Right lung (tissue), 2 donors: ENCODE measurements at regions not wholly inside any gene's neighbourhood (a gene's known extent, or its start where the extent isn't known, plus 50 kb on each side); places are given as distances from the start of the nearest gene placed in this dataset.
"Not testable (repeated sequence)": the region's sequence is repeated elsewhere in the genome, so short reads cannot be mapped to it uniquely, and the experiment has no call there.

Experiments
- DNase-seq, 2 donors: peaks; one replicate each; pipeline ENCODE4 v3.0.0-alpha.2; 2013

DNA sequence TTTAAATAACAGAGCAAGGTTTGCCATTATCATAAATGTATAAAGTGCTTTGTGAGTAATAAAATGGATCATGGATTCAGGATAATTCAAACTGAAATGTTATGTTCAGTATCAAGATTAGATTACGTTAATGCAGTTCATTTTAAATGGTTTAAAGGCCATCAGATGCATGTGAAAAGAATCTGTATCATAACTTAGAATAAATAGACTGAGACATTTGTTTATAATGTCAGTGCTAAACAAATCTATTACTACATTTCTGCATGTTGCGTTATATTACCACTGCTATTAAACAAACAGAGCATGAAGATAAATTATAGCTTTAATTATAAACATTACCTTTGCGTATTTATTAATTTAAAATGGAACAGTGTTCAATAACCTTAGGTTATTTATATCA is 160.2 kb downstream of the TOX3 start:
- no peak for DNase-seq

DNA sequence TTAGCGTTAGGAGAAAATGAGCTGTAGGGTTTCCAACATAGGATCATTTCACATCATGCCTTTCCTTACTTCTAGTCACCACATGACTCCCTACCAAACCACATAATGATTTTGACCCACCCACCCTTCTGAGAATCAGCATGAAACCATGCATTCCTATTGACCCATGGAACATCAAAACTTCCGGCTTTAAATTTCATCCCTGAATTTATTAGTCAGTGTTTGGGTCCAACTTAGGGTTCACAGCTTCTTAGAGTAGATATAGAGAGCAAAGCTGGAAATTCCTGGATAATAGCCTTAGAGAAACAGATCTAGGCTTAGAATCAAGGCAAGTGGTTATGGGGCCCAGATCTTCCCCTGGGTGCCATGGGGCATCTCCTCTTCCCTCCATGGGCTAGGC is 162.6 kb downstream of the TOX3 start:
- DNase-seq: no peak

DNA sequence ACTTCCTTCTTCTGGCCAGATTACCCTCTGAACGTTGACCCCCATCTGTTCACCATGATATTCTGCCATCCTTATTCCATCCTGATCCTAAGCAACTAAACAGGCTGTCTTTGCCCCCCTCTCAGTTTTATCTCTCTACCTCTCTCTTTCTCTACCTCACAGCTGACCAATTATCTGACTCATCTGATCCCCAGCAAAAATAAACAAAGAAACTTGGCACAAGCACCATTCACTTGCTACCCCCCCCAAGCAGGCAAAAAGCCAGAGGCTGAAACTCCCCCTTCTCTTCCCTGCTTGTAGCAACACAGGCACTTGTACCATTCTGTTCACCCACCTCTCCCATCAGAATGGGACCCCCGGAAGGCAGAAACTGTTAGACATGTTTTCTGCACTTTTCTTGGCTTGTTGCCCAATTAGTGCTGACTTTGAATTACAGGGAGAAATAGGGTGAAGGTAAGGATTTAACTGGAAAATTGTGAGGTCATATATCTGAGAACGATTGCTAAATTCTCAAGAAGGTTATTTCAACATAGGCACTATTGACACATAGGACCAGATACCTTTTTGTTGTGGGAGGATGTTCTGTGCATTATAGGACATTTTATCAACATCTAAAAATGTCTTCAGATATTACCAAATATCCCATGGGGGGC is 163.2 kb downstream of the TOX3 start:
- no peak for DNase-seq

DNA sequence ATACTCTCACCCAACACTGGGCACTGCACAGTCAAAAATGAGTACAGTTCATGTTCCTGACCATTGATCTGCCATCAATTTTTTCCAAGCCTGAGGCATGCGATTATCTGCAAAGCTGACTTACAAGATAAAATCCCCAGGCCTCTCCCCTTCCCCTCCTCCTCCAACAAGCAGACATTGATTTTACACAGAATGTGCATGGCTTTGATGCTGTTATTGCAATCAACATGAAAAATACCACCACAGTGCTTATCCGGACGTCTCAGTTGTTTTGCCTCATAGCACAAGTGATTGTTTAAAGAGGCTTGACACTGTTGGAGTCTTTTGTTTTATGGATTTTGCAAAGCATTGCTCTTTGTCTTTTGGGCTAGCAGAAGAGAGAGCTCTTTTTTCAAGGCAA is 163.8 kb downstream of the TOX3 start:
- DNase-seq: no peak

DNA sequence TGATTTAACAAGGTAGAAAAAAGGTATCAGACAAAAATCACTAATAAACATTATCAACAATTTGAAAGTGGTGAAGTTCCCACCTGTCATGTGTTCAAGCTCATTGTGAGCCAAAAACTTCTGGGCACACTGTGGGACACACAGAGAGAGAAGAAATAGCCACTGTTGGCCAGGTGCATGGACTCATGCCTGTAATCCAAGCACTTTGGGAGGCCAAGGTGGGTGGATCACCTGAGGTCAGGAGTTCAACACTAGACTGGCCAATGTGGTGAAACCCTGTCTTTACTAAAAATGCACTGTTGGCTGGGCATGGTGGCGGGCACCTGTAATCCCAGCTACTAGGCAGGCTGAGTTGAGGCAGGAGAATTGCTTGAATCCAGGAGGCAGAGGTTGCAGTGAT is 167.4 kb downstream of the TOX3 start:
- no peak for DNase-seq

DNA sequence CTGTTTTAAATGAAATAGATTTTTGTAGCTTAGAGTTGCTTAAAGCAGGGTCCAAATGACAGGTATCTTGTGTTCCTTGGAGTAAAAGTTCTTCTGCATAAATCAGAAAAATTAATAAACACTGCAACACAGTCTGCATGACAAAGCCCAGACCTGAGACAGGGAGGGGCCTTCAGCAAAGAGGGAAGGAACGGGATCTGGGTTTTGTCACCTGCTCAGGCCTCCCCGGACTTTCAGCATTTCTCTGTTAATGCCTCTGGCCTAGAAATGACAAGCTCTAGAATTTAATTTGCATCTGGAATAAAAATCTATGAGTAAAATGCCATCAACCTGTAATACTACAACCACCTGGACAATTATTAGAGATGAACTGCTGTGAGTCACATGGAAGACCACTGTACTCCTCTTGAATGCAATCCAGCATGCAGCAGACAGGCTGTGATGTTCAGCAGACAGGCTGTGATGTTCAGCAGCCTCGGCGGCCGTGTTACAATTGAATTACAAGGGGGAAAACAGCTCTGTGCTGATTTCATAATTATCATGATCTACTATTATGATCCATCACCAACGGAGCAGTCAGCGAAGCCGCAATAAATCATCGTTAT is 170.2 kb downstream of the TOX3 start:
- DNase-seq: no peak

DNA sequence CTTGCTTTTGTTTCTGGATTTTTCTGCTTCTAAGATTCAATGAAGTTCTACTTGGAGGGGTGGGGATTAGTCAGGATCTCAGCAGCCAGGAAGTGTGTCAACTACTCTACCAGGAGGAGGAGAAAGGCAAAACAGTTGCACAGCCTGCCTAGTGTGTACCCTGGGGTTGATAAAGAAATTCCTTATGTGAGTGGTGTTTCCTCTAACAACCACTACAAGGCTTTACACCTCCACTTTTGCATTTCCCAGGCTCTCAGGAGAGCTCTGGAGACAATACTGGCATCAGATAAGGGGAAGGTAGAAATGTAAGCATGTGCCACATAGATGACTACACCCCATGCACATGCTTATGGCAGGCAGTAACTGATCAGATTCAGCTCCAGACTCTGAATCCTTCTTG is 174.6 kb downstream of the TOX3 start:
- DNase-seq: peak; percentile 9 to 21

DNA sequence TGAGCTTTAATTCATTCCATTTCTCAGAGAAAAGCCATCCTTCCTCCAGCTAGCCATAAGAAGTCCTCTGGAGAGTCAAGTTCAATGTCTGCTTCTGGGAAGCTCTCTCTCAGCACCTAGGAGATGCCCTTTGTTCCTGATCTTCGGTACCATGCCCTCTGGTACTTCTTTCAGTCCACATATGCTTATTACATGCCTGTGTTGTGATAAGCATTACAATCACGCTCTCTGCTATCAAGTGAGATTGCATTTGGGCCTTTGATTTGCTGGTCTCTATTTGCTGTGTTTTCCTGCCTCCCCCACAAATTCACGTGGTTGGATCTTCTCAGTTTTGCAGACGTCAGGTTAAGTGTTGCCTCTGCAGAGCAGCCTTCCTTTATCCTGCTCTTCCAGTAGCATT is 178.1 kb downstream of the TOX3 start:
- no peak for DNase-seq

DNA sequence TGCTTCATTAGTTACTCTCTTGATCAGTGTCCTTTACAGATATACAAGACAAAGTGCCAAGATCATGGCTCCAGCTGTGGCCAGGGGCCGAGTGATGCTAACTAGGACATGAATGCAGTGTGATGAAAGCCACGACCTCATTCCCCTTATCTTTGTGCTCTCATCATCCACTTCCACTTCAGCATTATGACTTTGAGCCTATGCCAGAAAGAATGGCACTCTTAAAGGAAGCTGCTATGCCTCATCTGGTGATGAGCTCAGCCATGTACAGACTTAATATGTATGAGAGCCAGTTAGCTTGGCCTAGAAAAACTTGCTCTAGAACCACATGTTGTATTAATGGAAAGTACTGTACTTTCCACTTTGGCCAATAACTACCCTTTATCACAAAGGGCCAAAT is 179.1 kb downstream of the TOX3 start:
- DNase-seq: no peak

DNA sequence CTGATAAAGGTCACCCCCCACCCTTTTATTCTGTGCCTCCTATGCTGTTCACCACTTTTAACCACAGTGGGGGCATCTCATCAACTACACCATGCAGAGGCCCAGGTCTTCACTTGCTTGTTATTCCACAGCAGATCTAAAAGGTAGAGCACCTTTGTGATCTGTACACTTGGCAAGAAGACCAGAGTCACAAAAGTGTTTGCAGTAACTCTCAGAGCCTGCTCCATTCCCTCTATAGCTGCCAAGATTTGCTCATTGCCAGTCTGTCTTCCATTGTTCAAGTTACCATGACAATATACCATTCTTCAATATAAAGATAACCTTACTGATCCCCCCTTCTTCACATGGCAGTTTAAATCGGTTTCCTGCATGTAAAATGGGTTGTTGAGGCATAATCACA is 180.0 kb downstream of the TOX3 start:
- no peak for DNase-seq

DNA sequence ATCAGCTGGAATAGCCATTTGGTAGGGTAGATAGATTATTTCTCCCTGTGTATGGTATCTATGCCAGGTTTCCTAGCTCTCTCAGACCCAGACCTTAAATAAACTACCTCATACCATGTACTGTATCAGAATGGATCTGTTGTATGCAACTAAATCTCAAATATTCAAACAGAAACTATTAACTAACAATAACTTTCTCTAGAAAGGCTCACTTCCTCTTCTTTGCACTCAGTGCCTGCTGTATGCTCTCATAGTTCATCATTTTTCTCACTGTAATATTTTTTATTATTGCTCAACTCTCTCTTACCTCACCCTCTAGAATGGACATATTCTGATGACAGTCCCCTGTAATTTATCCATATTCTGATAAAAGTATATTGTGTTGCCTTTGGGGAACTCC is 182.4 kb downstream of the TOX3 start:
- DNase-seq: no peak

DNA sequence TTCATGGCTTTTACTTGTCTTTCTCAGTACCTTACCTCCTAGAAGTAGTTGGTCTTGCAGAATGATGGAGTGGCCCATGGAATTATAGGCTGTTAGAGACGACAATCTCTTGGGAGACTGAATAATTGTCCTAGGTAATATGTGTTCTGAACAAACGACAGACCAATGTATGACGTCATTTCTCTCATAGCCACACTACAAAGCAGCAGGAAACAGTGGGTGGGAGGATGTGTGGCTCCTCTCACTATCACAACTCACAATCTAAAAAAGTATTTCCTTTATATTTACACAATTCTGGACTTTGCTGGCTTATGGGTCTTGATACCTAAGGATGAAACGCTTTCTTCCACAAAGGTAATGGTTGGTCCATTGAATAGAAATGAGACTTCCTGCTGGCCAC is 183.9 kb downstream of the TOX3 start:
- no peak for DNase-seq

DNA sequence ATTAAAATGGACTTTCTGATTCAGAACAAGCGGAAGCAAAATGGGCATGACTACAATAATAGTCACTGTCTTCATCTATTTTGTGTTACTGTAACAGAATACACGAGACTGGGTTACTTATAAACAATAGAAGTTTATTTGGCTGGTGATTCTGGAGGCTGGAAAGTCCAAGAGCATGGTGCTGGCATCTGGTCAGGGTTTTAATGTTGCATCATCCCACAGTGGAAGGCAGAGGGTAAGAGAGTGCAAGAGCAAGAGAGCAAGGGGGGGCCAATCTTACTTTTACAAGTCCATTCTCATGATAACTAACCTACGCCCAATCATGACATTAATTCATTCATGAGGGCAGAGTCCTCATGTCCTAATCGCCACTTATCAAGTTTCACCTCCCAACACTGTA is 189.2 kb downstream of the TOX3 start:
- DNase-seq: no peak

DNA sequence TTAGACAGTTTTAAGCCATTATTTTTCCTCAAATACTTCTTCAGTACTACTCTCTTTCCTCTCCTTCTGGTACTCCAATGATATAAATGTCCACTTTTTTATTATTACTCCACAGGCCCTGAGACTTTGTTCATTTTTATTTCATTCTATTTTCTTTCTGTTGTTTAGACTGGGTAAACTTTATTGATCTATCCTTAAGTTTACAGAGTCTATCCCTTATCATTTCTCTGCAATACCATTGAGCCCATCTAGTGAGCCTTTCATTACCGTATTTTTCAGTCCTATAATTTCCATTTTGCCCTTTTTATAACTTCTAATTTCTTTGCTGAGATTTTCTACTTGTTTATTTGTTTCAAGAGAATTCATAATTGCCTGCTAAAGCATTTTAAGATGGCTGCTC is 193.7 kb downstream of the TOX3 start:
- no peak for DNase-seq

DNA sequence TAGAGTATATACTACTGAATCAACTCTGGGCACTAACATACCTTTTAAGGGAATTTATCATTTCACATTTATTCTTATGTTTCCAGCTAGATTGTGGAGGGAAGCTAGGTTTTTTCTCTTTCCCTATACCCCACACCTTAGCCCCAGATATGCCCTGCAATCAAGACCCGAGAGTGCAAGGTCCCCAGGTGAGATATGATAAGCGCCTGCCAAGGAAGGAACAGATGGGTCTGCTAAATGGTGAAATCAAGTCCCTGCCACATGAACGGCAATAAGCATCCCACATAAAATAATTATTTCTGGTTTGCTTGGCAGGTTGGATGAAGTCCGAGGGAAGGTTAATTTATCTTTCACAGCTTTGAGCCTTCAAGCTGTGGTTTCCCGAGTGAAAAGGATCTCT is 195.5 kb downstream of the TOX3 start:
- no peak for DNase-seq

DNA sequence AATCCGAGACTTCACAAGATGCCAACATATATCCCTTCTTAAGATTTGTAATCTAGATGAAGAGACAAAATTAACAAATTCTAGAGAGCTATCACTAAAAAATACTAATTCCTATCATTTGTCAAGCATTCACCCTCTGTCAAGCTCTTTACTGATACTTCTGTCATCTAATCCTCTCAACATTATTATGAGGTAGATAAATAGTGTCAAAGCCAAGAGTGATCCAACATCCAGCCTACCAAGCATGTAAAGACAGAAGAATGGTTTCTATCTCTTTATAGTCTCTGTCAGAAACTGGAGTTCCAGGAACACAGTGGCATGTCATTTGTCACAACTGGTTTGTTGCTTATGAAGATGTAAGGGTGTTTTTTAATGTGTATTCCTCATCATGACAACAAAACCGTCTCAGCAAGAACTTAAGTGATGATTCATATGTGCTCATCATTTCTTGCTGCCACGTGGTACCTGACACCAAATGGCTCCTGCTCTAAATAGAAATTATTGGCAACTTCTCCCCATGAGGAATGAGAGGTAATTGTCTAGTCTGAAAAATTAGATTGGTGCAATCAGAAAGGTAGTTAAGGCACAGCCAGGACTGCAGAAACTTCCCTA is 196.8 kb downstream of the TOX3 start:
- no peak for DNase-seq

DNA sequence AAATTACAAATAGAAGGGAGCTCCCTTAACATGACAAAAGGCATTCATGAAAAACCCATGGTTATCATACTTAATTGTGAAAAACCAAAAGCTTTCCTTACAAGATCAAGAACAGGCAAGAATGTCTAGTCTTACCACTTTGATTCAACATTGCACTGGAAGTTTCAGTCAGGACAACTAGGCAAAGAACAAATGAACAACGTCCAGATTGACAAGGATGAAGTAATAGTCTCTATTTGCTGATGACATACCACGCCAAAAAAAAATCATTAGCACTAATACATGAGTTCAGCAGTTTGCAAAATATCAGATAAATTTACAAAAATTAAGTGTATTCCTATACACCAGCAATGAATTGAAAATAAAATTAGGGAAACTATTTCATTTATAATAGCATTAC is 200.2 kb downstream of the TOX3 start:
- no peak for DNase-seq

DNA sequence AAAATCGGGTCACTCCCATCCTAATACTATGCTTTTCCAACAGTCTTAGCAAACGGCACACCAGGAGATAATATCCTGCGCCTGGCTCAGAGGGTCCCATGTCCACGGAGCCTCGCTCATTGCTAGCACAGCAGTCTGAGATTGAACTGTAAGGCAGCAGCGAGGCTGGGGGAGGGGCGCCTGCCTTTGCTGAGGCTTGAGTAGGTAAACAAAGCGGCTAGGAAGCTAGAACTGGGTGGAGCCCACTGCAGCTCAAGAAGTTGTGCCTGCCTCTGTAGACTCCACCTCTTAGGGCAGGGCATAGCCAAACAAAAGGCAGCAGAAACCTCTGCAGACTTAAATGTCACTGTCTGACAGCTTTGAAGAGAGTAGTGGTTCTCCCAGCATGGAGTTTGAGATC is 213.3 kb downstream of the TOX3 start:
- DNase-seq: not testable (repeated sequence)

DNA sequence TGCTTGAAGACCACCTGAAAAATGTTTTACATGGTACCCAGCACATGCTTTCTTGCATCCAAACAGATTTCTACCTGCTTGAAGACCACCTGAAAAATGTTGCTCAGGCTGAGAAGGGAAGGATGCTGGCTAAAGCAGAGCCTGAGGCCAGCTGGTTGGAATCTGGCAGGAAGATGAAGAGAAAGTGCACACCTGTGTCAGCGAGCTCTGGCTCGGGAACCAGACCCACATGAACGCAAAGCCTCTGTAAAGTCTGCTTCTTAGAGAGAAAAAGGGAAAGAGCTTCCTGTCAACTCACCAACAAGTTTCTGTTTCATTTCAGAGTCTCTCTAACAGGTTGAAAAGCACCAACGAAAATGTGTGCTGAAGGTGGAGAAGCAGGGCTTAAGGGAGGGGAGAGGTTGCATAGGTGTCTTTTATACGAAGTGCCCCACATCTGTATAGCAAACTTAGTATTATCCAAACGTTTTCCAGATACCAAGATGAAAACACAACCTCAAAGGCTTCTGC is 226.0 kb downstream of the TOX3 start:
- DNase-seq: no peak

DNA sequence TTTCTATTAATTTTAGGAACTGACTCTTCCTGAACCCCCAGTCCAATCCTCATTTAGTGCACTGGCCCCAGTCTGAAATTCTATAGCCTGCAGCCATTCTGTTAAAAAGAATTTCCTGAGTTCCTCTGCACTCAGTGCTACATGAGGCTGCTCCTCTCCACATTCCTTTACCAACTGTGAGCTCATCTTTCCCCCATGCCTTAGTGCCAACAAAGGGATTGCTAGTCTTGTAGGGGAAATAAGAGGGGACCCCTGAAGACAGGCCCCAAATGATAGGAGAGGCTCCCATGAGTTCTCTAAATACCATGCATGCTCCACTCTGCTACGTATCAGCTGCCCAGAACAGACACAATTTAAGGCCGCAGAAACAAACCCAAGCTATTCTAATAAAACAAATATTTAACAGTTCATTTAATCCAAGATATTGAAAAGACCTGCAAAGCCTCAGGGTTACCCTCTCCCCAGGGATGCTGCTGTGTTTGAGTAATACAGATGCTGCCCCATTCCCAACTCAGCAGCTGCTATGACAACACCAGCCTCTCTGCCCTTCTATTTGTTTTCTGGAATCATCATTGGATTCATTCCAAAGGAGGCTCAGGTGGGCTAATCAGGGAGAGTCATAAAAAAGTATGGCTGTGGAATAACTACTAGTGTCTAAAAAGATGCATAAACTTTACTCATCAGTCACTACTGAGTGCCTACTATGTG is 228.5 kb downstream of the TOX3 start:
- DNase-seq: no peak

DNA sequence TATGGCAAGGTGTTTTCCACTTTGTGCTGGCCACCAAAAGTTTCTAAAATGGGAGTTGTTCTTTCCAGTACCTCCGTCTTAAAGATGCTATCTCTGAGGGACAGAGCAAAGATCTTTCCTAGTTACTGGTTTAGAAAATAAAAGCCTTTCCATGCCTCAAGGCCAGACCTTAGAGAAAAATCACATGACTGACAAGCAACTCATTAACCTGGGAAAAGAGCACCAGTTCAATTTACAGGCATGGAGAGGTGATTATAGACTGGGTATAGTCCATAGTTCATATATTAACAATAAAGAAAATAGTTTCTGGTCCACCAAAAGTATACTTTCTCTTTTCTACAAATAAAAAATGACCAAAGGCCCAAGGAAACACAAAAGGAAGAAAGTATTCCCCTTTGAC is 230.7 kb downstream of the TOX3 start:
- DNase-seq: no peak

DNA sequence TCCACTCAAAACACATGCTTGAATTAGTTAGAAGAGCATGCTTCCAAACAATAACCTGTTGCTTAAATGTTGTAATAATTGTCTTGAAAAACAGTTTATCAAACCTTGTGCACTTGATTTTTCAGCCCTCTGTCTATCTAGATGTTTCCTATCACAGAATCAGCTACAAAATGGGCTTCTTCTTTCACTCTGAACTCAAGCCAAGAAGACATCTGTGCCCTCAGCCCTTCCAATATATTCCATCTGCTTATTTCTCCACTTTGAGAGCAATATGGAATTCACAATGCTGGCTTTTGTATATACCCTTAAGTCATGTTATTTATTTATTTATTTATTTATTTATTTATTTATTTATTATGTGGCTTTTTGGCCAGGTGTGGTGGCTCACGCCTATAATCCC is 234.2 kb downstream of the TOX3 start:
- peak in 1 of 2 donors; percentile 7 for DNase-seq
